H9 (cell line): ENCODE measurements at regions not wholly inside any gene's neighbourhood (a gene's known extent, or its start where the extent isn't known, plus 50 kb on each side); places are given as distances from the start of the nearest gene placed in this dataset.

ENCODE experiments used
- DNase-seq: peaks from one replicate; pipeline ENCODE4 v3.0.0-alpha.2; 2017
- H2AFZ ChIP-seq: one replicate; pipeline ENCODE4 v1.6.1; 2013; ENCODE audit warnings: mild to moderate bottlenecking, low read length, control low read depth, moderate library complexity
- H2AK5ac ChIP-seq: 2 replicates; pipeline ENCODE4 v1.6.1; 2013; ENCODE audit warnings: low read length, control low read depth, mixed read lengths; ENCODE audit not compliant: insufficient read length
- H2BK120ac ChIP-seq: one replicate; pipeline ENCODE4 v1.6.1; 2013; ENCODE audit warnings: low read depth, mild to moderate bottlenecking, low read length, control low read depth, inconsistent platforms; ENCODE audit not compliant: poor library complexity, severe bottlenecking
- H2BK12ac ChIP-seq: 2 replicates; pipeline ENCODE4 v1.6.1; 2013; ENCODE audit warnings: low read length, control low read depth, mixed read lengths, low read depth; ENCODE audit not compliant: insufficient read length
- H2BK15ac ChIP-seq: 2 replicates; pipeline ENCODE4 v1.6.1; 2013; ENCODE audit warnings: low read depth, low read length, control low read depth
- H2BK20ac ChIP-seq: one replicate; pipeline ENCODE4 v1.6.1; 2013; ENCODE audit warnings: low read depth, mild to moderate bottlenecking, low read length, control low read depth, inconsistent platforms; ENCODE audit not compliant: poor library complexity, severe bottlenecking
- H2BK5ac ChIP-seq: 2 replicates; pipeline ENCODE4 v1.6.1; 2013; ENCODE audit warnings: low read length, control low read depth, mixed read lengths; ENCODE audit not compliant: insufficient read length
- H3K14ac ChIP-seq: 2 replicates; pipeline ENCODE4 v1.6.1; 2013; ENCODE audit warnings: low read length, control low read depth; ENCODE audit not compliant: insufficient read depth
- H3K18ac ChIP-seq: 2 replicates; pipeline ENCODE4 v1.6.1; 2013; ENCODE audit warnings: low read depth, mild to moderate bottlenecking, mixed read lengths, low read length, control low read depth; ENCODE audit not compliant: insufficient read length
- H3K23ac ChIP-seq: 2 replicates; pipeline ENCODE4 v1.6.1; 2013; ENCODE audit warnings: low read length, control low read depth, mixed read lengths, low read depth; ENCODE audit not compliant: insufficient read length
- H3K23me2 ChIP-seq: 2 replicates; pipeline ENCODE4 v1.6.1; 2013; ENCODE audit warnings: low read depth, mild to moderate bottlenecking, mixed read lengths, low read length, control low read depth; ENCODE audit not compliant: insufficient read length, poor library complexity, severe bottlenecking
- H3K27ac ChIP-seq: 2 replicates; pipeline ENCODE4 v1.5.1; 2013; ENCODE audit warnings: low read length, control low read depth, mixed read lengths, low read depth; ENCODE audit not compliant: insufficient read length
- H3K27me3 ChIP-seq: 2 replicates; pipeline ENCODE4 v1.6.1; 2013; ENCODE audit warnings: low read length, control low read depth, inconsistent platforms; ENCODE audit not compliant: insufficient read depth
- H3K4ac ChIP-seq: 2 replicates; pipeline ENCODE4 v1.6.1; 2013; ENCODE audit warnings: low read depth, mild to moderate bottlenecking, control low read depth, inconsistent platforms, low read length, moderate library complexity
- H3K4me1 ChIP-seq: 2 replicates; pipeline ENCODE4 v1.6.1; 2013; ENCODE audit warnings: low read length, control low read depth, inconsistent platforms; ENCODE audit not compliant: insufficient read depth
- H3K4me2 ChIP-seq: 2 replicates; pipeline ENCODE4 v1.6.1; 2013; ENCODE audit warnings: low read length, control low read depth, mixed read lengths; ENCODE audit not compliant: insufficient read length, insufficient read depth
- H3K56ac ChIP-seq: 2 replicates; pipeline ENCODE4 v1.6.1; 2013; ENCODE audit warnings: low read depth, mild to moderate bottlenecking, mixed read lengths, low read length, control low read depth; ENCODE audit not compliant: insufficient read length
- H3K79me1 ChIP-seq: 2 replicates; pipeline ENCODE4 v1.6.1; 2013; ENCODE audit warnings: low read depth, mild to moderate bottlenecking, moderate library complexity, low read length, control low read depth, inconsistent platforms; ENCODE audit not compliant: insufficient read depth, poor library complexity, severe bottlenecking
- H3K79me2 ChIP-seq: 2 replicates; pipeline ENCODE4 v1.6.1; 2013; ENCODE audit warnings: low read length, control low read depth, inconsistent platforms; ENCODE audit not compliant: insufficient read depth
- H3K9ac ChIP-seq: 2 replicates; pipeline ENCODE4 v1.6.1; 2013; ENCODE audit warnings: low read length, control low read depth, mixed read lengths; ENCODE audit not compliant: insufficient read length; ENCODE audit errors: extremely low read depth
- H3K9me3 ChIP-seq: one replicate; pipeline ENCODE4 v1.6.1; 2013; ENCODE audit warnings: low read depth, low read length, inconsistent platforms; ENCODE audit not compliant: control insufficient read depth
- H3T11ph ChIP-seq: one replicate; pipeline ENCODE4 v1.6.1; 2013; ENCODE audit warnings: mild to moderate bottlenecking, low read length, control low read depth, inconsistent platforms
- H4K20me1 ChIP-seq: one replicate; pipeline ENCODE4 v1.6.1; 2013; ENCODE audit not compliant: control insufficient read depth, insufficient read length, insufficient read depth
- H4K5ac ChIP-seq: 2 replicates; pipeline ENCODE4 v1.6.1; 2013; ENCODE audit warnings: low read depth, mild to moderate bottlenecking, mixed read lengths, low read length, control low read depth; ENCODE audit not compliant: insufficient read length
- H4K8ac ChIP-seq: replicated peaks from 2 replicates; pipeline ENCODE4 v1.6.1; 2013; ENCODE audit warnings: low read length, control low read depth, mixed read lengths, low read depth; ENCODE audit not compliant: insufficient read length
- H4K91ac ChIP-seq: 2 replicates; pipeline ENCODE4 v1.6.1; 2013; ENCODE audit warnings: low read depth, mild to moderate bottlenecking, moderate library complexity, mixed read lengths, low read length, control low read depth; ENCODE audit not compliant: insufficient read length
- H3K27ac Mint-ChIP-seq, 3 experiments: 2 replicates in 2 of 3; 3 replicates in 1 of 3; pipeline ENCODE4 v1.8.0; 2020 to 2021; ENCODE audit warnings: mixed read lengths in 3 of 3, mild to moderate bottlenecking in 1 of 3, moderate library complexity in 1 of 3
- H3K27me3 Mint-ChIP-seq: 2 replicates; pipeline ENCODE4 v1.8.0; 2021; ENCODE audit warnings: low read depth, mild to moderate bottlenecking, moderate library complexity, mixed read lengths
- H3K36me3 Mint-ChIP-seq, 3 experiments: 2 replicates in 2 of 3; 3 replicates in 1 of 3; pipeline ENCODE4 v1.8.0; 2020 to 2021; ENCODE audit warnings: low read depth in 3 of 3, mixed read lengths in 3 of 3; ENCODE audit not compliant: insufficient read depth in 1 of 3
- H3K4me1 Mint-ChIP-seq, 2 experiments: 2 replicates each; pipeline ENCODE4 v1.8.0; 2020; ENCODE audit warnings: mixed read lengths in 2 of 2
- H3K4me3 Mint-ChIP-seq, 2 experiments: 2 replicates in 1 of 2; 3 replicates in 1 of 2; pipeline ENCODE4 v1.8.0; 2020 to 2021; ENCODE audit warnings: mild to moderate bottlenecking in 2 of 2, mixed read lengths in 2 of 2, moderate library complexity in 1 of 2
- H3K9me3 Mint-ChIP-seq, 2 experiments: 2 replicates in 1 of 2; 3 replicates in 1 of 2; pipeline ENCODE4 v1.8.0; 2020; ENCODE audit warnings: mild to moderate bottlenecking in 2 of 2, mixed read lengths in 2 of 2, moderate library complexity in 1 of 2
- whole genome bisulfite sequencing: extraction: QIAGEN DNeasy Blood & Tissue Kit; methylation state at CpG from one replicate; pipeline ENCODE4 v1.1.7; 2013; ENCODE audit warnings: missing lambda C conversion rate, low lambda C conversion rate, mixed read lengths; ENCODE audit not compliant: insufficient read length; ENCODE audit errors: extremely low coverage; 5-methylcytosine and 5-hydroxymethylcytosine counted together
- TF ChIP-seq, protein P1 (sequence below): fragments of 200-600 bp; sonication (generic); conservative IDR thresholded peaks from 3 replicates; pipeline ENCODE4 v1.8.0; 2021; ENCODE audit warnings: antibody characterized with exemption, mild to moderate bottlenecking

DNA sequence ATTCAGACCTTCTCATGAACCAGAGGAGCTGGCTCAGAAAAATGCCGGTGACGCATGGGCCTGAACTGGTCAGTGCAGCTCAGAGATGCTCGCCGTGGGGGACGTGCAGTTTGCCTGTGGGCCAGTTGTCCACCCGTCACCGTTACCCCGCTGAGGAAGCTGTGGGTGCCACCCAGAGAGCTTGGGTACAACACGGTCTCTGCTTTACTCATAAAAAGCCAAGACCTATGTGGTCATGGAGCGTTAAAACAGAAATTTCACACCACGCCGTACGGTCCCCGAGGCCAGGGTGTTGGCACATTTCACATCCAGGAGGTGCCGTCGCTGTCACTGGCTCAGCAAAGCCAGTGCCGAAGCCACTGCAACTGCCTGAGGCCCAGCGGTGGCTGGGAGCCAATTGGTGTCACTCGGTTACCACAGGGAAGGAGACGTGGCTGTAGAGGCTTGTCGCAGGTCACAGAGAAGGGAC, 120.9 kb downstream of the METRNL start:
- no peak overlapping the region for H2BK12ac ChIP-seq
- no peaks in the 10 kb centered on the region for H3K23me2 ChIP-seq
- H3K4ac ChIP-seq, result no peak overlapping the region
- H2AK5ac ChIP-seq, result no peak overlapping the region
- Mint-ChIP-seq H3K4me3 (no peak overlapping the region), H3K27me3 (peaks cover 12% of the 10 kb centered on the region), H3K27ac (no peak overlapping the region), H3K36me3 (peaks cover 7 to 12% (median 10%) of the 10 kb centered on the region in 3 experiments), H3K4me1 (peaks cover 2 to 4% of the 10 kb centered on the region in 2 experiments; a peak in 2 of 4 replicates), H3K9me3 (peaks cover 48 to 83% of the 10 kb centered on the region in 2 experiments)
- TF ChIP-seq, protein P1, sequence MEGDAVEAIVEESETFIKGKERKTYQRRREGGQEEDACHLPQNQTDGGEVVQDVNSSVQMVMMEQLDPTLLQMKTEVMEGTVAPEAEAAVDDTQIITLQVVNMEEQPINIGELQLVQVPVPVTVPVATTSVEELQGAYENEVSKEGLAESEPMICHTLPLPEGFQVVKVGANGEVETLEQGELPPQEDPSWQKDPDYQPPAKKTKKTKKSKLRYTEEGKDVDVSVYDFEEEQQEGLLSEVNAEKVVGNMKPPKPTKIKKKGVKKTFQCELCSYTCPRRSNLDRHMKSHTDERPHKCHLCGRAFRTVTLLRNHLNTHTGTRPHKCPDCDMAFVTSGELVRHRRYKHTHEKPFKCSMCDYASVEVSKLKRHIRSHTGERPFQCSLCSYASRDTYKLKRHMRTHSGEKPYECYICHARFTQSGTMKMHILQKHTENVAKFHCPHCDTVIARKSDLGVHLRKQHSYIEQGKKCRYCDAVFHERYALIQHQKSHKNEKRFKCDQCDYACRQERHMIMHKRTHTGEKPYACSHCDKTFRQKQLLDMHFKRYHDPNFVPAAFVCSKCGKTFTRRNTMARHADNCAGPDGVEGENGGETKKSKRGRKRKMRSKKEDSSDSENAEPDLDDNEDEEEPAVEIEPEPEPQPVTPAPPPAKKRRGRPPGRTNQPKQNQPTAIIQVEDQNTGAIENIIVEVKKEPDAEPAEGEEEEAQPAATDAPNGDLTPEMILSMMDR, result no peak
- H2AFZ ChIP-seq, result no peak overlapping the region
- no peak overlapping the region for H3K27ac ChIP-seq
- no peaks in the 10 kb centered on the region for H3K79me2 ChIP-seq
- no peak overlapping the region for H3K56ac ChIP-seq
- H4K20me1 ChIP-seq, result no peaks in the 10 kb centered on the region
- H3K4me1 ChIP-seq, result no peaks in the 10 kb centered on the region
- no peak overlapping the region for H3K18ac ChIP-seq
- H3K9me3 ChIP-seq, result peaks cover 13% of the 10 kb centered on the region
- no peak overlapping the region for H2BK120ac ChIP-seq
- no peak overlapping the region for H2BK15ac ChIP-seq
- no peak overlapping the region for H3K9ac ChIP-seq
- H3K23ac ChIP-seq, result no peak overlapping the region
- H3K14ac ChIP-seq, result no peak overlapping the region
- no peaks in the 10 kb centered on the region for H3K79me1 ChIP-seq
- H3T11ph ChIP-seq, result no peak overlapping the region
- H3K27me3 ChIP-seq, result no peaks in the 10 kb centered on the region
- whole genome bisulfite sequencing, result no CpG with 5 or more reads among the region's 21 CpGs
- no peak for DNase-seq
- H4K8ac ChIP-seq, result no peak overlapping the region
- H4K5ac ChIP-seq, result no peak overlapping the region
- H2BK20ac ChIP-seq, result no peak overlapping the region
- no peak overlapping the region for H2BK5ac ChIP-seq
- no peak overlapping the region for H3K4me2 ChIP-seq
- H4K91ac ChIP-seq, result no peak overlapping the region
